ENCODE measurements at regions not wholly inside any gene's neighbourhood (a gene's known extent, or its start where the extent isn't known, plus 50 kb on each side); places are given as distances from the start of the nearest gene placed in this dataset.
"Not testable (repeated sequence)": the region's sequence is repeated elsewhere in the genome, so short reads cannot be mapped to it uniquely, and the experiment has no call there.

DNA sequence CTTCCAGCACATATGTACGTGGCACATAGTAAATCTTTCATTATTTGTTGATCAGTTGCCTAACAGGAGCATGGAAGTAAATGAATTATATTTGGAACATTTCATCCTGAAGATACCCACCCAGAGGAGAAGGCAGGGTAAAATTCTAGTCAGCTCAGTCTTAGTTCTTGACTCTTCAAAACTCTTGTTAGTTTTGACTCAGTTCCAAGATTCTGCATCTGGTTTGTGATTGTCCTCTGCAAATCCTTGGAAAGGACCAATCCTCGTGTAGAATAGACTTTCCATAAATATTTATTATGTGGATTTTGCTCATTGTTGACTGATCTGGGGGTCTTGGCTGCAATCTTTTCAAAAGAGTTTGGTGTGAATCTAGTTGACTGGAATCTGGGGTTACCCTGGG lies 257.5 kb upstream of the FAT1 start:
- DNase-seq (ENCODE audit: low read depth) = peak; percentile 15

DNA sequence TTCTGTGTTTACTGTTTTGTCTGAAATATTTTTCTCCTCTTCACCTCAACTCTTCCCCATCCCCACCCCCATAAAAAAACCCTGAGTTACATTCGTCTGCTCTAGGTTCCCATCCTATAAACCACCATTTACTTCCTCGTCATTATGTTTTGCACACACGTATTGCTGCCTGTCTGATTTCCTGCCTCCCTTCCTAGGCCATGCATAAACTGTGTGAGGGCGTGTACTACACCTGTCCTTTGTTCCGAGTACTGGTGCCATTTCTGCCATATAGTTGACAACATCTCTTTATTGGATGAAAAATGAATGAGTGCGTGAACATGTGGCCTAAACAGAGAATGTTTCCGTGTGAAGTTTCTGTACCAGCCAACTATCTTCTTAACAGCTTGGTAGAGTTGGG lies 258.5 kb upstream of the FAT1 start:
- DNase-seq (ENCODE audit: low read depth) = no peak

DNA sequence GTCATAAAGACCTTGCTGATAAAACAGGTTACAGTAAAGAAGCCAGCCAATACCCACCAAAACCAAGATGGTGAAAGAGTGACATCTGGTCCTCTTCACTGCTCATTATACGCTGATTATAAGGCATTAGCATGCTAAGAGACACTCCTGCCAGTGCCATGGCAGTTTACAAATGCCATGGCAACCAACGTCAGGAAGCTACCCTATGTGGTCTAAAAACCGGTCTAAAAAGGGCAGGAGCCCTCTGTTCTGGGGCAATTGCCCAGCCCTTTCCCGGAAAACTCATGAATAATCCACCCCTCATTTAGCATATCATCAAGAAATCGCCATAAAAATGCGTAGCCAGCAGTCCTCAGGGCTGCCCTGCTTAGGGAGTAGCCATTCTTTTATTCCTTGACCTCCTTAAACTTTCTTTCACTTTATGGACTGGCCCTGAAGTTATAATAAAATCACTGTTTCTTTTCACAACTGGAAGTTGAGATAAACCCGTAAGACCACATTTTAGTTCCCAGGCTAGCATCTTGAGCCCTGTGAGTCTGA lies 260.5 kb upstream of the FAT1 start:
- no peak for DNase-seq (ENCODE audit: low read depth)

DNA sequence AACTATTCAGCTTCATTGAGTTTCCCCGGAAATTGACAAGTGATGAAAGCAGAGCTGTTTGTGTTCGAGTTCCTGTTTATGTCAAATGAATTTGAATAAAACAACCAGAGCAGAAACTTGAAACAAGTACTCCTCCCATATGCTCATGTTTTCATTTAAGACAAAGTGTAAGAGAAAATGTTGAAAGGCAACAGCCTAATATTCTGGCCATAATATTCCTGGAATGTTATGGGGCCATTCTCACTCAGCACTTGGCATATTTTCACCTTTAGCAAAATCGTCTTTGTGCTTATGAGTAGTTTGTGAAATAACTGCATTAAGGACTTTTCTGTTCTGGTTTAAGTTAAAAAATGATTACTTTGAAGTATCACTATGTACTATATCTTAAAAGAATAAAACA lies 276.0 kb upstream of the FAT1 start:
- DNase-seq (ENCODE audit: low read depth) = peak; percentile 6

DNA sequence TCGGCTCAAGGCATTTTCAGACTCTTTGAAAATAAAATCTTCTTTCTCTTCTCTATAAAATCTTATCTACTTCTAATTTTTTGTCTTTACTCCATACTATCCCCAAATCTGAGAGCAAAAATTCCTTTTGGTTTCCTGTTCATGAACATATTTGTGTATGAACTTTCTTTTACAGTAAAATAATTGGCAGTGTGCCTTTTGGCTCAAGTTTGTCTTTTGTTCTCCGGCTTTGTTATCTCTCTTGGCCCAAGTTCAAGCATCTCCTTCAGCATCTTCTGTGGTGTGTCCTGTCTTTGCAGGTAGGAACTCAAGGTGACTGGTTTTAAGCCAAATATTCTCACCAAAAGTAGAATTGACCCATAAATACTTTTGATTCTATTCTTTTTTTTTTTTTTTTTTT lies 276.6 kb upstream of the FAT1 start:
- no peak for DNase-seq (ENCODE audit: low read depth)

DNA sequence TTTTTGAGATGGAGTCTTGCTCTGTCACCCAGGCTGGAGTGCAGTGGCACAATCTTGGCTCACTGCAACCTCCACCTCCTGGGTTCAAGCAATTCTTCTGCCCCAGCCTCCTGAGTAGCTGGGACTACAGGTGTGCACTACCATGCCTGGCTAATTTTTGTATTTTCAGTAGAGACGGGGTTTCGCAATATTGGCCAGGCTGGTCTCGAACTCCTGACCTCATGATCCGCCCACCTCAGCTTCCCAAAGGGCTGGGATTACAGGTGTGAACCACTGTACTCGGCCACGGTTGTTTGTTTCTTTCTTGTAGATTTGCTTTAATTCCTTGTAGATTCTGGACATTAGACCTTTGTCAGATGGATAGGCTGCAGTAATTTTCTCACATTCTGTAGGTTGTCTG lies 278.5 kb upstream of the FAT1 start:
- not testable (repeated sequence) for DNase-seq (ENCODE audit: low read depth)

DNA sequence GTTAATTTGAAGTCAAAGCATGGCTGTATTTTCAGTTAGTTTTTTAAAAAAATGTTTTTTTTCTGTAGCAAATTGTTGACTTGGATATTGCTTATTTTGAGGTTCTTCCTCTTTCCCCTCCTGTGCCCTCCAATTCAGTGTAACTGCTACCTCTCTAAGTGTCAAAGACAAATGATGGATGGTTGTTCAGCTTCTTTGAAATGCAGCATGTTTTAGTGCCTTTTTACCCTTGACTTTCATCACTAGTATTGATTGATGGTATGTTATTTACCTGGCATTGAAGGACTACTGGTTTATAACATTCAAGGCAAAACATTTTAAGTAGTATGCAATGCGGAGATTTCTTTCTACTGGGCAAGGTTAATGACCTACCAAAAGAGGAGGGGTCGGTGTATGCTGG lies 281.0 kb upstream of the FAT1 start:
- no peak for DNase-seq (ENCODE audit: low read depth)

DNA sequence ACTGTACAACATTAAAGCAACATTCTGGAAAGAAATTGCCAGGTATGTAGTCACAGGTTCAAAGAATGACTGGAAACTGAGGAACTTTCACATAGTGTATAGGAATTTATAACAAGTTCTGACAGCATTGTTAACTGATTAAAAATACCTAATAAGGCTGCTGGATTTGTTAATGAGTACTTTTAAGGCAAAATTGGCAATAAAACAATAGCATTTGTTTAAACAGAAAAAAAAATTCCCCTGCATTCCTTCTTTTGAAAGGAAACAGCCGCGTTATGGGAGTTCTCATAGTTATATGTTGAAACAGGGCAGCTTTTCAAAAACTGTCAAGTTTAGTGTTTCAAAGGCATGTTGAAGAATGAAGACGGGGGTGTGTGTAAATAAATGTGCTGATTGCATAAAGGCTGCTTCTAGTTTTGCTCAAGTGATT lies 282.5 kb upstream of the FAT1 start:
- DNase-seq (ENCODE audit: low read depth) = peak; percentile 62

DNA sequence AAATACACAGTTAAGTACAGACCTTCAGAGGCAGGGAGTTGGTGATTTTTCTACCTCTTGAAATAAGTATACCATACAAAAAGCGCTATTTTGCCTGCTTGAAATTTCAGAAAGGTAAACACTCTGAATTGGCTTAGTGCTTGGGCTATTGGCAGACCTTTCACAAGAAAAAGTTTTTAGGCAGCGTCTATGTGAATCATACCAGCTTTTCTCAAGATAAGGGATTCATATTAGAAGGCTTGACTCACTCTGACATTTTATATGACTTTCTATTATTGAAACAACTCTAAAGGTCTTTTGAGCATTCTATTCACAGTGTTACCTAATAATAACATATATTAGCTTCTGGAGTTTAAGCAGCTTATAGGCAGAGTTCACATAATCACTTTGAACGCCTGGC lies 286.4 kb upstream of the FAT1 start:
- no peak for DNase-seq (ENCODE audit: low read depth)

DNA sequence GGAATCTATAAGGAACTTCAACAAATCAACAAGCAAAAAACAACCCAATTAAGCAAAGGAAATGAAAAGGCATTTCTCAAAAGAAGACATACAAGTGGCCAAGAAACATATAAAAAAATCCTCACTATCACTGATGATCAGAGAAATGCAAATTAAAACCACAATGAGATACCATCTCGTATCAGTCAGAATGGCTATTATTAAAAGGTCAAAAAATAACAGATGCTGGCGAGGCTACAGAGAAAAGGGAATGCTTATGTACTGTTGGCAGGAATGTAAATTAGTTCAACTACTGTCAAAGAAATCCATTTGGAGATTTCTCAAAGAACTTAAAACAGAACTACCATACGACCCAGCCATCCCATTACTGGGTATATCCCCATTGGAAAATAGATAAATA lies 292.4 kb upstream of the FAT1 start:
- DNase-seq (ENCODE audit: low read depth) = no peak

DNA sequence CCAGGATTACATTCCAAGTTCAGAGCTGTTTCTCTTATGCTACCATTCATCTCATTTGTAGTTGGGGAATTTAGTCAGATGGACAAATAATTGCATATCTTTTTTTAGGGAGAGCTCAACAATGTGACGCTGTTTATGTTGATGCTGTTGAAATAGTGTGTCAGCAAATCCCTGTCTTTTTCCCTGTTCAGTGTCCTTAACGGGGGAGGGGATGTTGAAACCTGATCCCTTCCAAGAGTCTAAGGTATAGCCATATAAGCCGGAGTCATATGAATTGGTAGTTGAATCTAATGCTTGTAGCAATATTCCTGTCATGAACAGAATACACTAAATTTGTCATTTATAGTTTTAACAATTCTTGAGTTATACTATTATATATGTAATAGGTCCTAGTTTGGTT lies 293.5 kb upstream of the FAT1 start:
- DNase-seq (ENCODE audit: low read depth) = no peak

DNA sequence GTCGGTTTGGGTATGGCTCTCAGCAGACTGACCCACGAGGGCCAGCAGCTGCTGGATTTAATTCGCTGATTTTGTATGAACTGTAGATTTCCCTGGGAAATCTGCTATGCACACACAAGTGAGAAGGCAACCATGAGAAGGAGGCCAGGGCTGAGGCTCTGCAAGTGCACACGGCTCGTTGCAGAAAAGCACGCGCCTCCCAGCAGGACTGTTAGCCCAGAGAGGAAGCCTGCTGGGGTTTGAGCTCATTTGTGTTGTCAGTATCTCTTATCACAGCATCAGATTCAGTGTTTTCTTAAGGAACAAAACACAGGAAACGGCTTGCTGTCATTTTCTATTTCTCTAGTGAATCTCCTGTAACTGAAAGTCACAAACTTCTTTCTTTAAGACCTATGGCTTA lies 296.2 kb upstream of the FAT1 start:
- no peak for DNase-seq (ENCODE audit: low read depth)

DNA sequence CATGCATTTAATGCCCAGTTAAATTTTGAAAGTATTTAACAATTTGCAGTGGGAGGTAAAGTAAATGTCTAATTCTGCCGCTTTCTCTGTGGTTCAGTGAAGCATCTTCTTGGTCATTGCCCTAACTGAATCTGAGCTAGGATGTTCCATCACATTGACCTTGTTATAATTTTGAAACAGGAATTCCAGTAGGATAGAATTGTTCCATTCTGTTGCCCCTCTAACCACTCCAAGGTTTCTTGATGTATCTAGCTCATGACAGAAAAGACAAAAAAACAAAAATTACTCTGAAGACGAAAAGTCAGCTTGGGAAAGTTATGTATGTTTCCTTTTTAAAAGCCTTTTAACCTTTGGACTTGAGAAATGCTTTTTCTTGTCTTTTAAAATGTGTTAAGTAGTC lies 297.0 kb upstream of the FAT1 start:
- DNase-seq (ENCODE audit: low read depth) = no peak

DNA sequence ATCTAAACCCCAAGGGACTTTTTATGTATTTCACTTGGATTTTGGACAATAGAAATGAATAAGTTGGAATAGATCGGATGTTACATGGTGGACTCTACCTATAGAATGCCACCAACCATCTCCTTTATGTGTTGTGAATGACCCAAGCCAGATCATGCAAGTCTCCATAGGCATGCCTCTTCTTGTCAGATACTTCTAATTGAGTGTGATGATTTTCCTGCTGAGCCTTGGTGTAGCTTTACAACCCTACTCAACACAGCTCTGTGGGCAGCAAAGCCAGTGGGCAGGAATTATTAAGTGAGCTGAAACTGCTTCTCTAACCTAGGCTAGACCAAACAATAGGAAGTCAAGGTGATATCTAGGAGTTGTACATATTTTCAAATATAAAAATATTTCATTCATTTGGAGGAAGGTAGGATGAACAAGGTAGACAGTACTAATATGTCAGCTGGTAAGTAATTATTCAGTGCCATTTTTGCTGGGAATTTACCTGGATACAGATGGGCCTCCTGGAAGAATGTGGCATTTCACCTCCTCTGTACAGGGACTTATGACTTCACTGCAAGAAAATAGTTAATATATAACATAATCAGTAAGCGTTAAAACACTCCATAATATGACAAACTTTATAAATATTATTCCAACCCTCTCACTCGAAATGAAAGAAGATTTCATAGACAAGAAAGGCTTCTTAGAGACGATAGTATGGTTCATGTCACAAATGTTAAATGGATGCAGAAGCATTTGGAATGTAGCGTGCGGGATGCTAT lies 298.0 kb upstream of the FAT1 start:
- DNase-seq (ENCODE audit: low read depth) = no peak

DNA sequence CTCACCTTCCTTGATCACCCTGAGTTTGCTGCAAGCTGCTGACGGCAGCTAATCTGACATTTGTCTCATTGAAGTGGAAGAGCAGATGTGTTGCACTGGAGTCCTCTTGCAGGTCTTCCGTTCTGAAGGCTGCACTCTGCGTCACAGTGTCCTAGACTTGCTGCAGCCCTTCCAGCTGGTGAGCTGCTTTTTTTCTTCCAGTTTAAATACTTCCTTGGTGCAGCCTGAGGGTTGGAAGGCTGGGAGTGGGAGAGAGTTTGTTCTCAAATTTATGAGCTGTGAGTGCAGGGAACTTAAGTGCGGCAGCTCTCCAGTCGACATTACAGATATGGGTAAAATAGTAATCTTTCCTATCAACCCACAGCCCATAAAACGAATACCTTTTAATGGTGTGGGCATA lies 303.6 kb upstream of the FAT1 start:
- DNase-seq (ENCODE audit: low read depth) = no peak

DNA sequence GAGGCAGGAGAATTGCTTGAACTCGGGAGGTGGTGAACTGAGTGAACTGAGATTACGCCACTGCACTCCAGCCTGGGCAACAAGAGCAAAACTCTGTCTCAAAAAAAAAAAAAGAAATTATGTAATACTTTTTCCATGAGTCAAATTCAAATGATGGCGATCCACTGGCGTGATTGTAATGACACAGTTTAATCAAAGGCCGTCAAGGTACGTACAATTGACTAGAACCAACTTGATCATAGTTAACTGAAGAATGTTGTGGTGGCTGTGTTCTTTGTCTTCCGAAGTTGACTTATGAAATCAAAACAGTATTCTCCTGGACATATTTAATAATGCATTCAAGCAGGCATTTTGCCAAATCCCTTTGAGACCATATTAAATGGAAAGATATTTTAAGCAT lies 318.6 kb upstream of the FAT1 start:
- DNase-seq (ENCODE audit: low read depth) = no peak

DNA sequence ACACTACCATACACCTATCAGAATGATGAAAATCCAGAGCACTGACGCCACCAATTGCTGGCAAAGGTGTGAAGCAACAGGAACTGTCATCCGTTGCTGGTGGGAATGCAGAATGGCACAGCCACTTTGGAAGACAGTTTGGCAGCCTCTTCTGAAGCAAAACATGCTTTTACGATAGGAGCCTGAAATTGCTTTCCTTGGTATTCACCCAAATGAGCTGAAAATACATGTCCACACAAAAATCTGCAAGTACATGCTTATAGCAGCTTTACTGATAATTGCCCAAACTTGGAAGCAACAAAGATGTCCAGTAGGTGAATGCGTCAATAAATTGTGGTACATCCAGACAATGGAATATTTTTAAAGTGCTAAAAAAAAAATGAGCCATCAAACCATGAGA lies 322.8 kb upstream of the FAT1 start:
- no peak for DNase-seq (ENCODE audit: low read depth)

DNA sequence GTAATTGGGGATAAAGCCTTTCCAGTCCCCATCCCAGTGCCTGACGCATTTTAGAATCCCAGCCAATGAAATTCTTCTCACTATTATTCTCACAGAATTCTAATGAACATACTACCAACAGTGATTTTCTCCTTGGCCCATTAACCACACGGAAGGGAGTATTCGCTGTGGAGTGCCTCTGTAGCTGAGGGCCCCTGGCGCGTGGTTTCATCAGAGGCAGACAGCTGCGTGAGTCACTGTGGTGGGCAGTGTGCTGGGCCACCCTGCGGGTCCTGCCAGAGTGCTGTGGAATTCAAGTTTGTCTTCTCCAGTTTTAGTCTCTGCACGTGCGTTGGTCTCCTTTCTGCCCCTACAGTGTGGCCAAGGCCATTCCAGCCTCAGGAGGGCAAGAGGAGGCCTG lies 335.4 kb upstream of the FAT1 start:
- DNase-seq (ENCODE audit: low read depth) = no peak

DNA sequence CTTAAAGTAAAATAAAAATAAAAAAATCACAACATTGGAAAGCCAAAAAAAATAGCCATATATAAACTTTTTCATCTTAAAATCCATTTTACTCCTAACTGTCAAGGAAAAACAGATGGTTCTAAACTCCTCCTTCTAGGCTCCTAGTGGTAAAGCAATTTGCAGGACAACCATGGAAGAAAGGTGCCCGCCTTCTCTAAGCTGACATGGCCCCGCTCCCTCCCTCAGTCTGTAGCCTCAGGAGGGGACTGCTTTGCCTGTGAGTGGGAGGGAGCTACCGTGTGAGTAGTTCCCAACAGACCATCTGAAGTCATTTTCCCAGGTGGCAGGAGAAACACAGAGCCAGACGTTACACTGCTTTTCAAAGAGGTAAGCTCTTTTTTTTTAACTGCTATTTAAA lies 336.2 kb upstream of the FAT1 start:
- DNase-seq (ENCODE audit: low read depth) = no peak

DNA sequence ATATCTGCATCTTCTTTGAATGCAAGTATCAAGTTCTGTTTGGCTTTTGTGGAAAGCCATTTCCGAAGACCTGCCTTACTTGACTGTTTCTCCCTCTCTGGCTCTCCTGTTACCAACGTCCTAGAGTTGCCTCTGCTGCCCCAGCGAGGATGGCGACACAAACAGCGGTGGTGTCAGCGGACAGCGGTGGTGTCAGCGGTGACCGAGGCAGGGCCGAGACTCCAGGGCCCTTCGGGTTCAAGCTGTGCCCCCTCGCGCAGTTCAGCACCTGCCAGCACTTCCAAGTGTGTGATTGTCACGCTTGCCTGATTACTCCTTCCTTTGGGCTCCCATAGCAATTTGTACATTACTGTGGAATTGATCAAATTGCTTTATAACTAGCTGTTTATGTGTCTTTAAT lies 336.9 kb upstream of the FAT1 start:
- DNase-seq (ENCODE audit: low read depth) = no peak

DNA sequence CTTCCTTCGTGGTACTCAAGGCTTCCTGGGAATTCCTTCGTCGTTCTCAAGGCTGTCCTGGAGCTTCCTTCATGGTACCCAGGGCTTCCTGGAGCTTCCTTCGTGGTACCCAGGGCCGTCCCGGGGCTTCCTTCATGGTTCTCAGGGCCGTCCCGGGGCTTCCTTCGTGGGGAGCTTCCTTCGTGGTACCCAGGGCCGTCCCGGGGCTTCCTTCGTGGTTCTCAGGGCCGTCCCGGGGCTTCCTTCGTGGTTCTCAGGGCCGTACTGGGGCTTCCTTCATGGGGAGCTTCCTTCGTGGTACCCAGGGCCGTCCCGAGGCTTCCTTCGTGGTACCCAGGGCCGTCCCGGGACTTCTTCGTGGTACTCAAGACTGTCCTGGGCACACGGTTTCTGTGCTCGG lies 339.6 kb upstream of the FAT1 start:
- no peak for DNase-seq (ENCODE audit: low read depth)

DNA sequence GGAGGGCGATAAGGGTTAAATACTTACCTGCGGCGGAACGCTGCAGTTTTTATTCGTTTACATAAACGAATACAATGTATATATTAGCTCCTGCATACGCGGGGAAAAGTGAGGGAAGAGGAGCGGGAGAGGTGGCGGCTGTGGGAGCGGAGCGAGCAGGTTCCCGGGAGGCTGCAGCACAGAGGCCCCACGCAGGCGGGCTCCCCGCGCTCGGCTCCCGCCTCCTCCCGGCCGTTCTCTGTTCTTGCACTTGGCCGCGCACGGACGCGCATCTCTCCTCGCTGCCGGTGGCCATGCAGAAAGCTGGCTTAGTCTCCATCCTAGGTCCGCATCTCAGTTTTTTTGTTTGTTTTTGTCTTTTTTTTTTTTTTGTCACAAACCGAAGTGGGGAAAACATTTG lies 340.4 kb upstream of the FAT1 start:
- no peak for DNase-seq (ENCODE audit: low read depth)

DNA sequence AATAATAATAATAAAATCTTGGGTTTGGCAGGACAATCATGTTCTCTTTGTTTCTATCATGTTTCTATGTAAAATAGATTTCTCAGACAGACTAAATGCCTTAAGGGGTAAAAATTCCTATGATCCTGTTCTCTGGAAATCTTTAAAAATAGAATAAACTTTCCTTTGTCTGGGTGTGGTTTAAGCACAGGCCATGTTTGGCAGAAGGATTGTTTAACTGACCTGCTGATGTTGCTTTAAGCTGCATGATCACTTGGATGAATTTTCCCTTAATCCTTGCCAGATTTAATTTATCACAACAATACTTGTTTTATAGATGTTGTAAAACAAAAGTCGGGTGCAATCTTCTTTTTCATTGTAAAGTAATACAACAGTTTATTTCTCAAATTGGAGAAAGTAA lies 341.7 kb upstream of the FAT1 start:
- DNase-seq (ENCODE audit: low read depth) = no peak

DNA sequence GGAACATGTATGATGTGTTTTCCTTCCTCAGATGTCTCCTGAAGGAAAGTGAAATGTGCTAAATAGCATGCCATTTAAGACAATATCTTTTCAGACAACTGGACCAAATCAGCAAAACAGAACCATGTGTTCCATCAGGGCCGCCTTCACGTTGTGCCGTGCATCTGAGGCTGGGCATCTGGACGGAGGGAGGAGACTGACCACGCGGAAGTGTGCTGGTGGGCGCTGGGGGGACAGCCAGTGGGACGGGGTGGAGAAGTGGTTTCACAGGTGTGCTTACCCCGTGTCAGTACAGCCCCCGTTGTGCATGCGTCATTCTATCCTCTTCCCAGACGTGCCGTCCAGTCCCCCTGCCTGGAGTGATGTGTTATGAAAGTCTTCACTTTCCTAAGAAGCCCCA lies 342.1 kb upstream of the FAT1 start:
- DNase-seq (ENCODE audit: low read depth) = no peak
